ENCODE measurements at regions not wholly inside any gene's neighbourhood (a gene's known extent, or its start where the extent isn't known, plus 50 kb on each side); places are given as distances from the start of the nearest gene placed in this dataset.

DNA sequence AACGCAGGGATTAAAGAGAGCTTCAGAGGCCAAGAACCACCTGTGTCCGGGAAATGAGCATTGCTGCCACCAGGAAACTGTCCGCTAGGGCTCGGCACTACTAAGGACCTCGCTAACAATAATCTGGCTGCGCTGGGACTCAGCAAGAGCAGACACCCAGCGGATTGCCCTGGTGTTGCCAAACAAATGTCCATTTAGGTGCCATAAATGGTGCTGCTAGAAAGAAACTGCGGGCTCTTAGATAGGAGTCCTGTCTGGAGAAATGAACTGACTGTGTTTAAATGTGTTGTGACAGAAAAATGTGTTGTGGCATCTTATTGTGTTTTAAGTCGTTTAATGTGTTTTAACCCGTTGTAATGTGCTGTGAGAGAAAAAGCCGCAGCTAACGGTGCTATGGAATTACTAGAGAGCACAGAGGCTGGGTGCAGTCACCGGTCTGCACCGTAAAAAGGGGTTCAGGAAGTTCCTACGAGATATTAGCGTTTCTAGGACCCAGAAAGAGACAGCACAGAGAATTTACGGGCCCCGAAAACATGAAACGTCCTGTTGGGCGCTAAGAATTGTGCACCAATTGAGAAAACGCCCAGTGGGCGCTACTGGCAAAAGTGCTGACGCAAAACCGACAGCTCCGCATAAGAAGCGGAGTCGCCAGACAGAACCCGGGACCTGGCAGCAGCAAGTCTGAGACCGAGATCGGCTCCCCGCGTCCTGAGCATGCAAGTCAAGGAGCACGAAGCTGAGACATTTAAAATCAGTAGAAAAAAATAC, 90.6 kb downstream of the ANXA2R start:
- DNase-seq (ENCODE audit: extremely low read depth in 1 of 4, low spot score in 3 of 4), result no peak
- no peak overlapping the region for H3K4me3 ChIP-seq
- 83% methylated on average over 33 of the region's 33 CpGs for WGBS (ENCODE audit: insufficient coverage, low coverage, missing lambda C conversion rate)
- H3K9me1 ChIP-seq (ENCODE audit: control insufficient read depth, insufficient read depth, low read length), result no peaks in the 10 kb centered on the region
- in situ Hi-C loops (cut with MboI) (no loop called here), intact Hi-C loops (cut with micrococcal nuclease) (no loop called here)
- H3K79me2 ChIP-seq (ENCODE audit: control insufficient read depth, insufficient read depth, low read length), result no peaks in the 10 kb centered on the region
- no peaks in the 10 kb centered on the region for H3K36me3 ChIP-seq (ENCODE audit: control insufficient read depth, insufficient read depth, low read length)
- no peaks in the 10 kb centered on the region for H4K20me1 ChIP-seq (replicated peaks; ENCODE audit: control insufficient read depth, insufficient read depth, low read length)
- FAIRE-seq, result peak; percentile 46
- H2AFZ ChIP-seq (ENCODE audit: low read depth, low read length), result no peak overlapping the region
- peaks cover 0 to 9% of the 10 kb centered on the region in 2 experiments; a peak in 2 of 5 replicates for H3K4me1 ChIP-seq (replicated peaks in 1 of 2; ENCODE audit: control insufficient read depth in 2 of 2, insufficient read depth in 2 of 2, low read length in 2 of 2)
- no peak for ATAC-seq
- CTCF ChIA-PET (ENCODE audit: low intra/inter-chr PET ratio), result no interaction called here
- no TSS peak for BruUV-seq (replicated peaks)
- H3K27ac ChIP-seq (ENCODE audit: extremely low read depth, low read depth, low read length), result no peak overlapping the region
- H3K9ac ChIP-seq (ENCODE audit: insufficient read depth in 1 of 2, low read depth in 2 of 2, low read length in 2 of 2), result no peak overlapping the region
- no peak overlapping the region for H3K4me2 ChIP-seq (ENCODE audit: insufficient read depth, low read length)
- POLR2A ChIA-PET, result interaction anchor here (1.2 kb wide), 1 partner anchor 144 kb away, joined by 4 read pairs; no protein-coding TSS in a partner anchor
- peaks cover 16% of the 10 kb centered on the region; the same call in 1 of the 2 replicates for H3K9me3 ChIP-seq (replicated peaks; ENCODE audit: control insufficient read depth, insufficient read depth, low read depth, low read length)
- H3K27me3 ChIP-seq (ENCODE audit: control insufficient read depth in 2 of 2, insufficient read depth in 2 of 2, low read length in 2 of 2), result no peaks in the 10 kb centered on the region
- no peak for TF ChIP-seq RAD51 (IDR thresholded peaks at IDR 0.05; ENCODE audit: borderline replicate concordance, low read depth)
- no peak for TF ChIP-seq ZSCAN32 (CRISPR knock-in tag; IDR thresholded peaks at IDR 0.05)
- TF ChIP-seq TFAM (CRISPR knock-in tag; conservative IDR thresholded peaks at IDR 0.05), result no peak
- no peak for TF ChIP-seq BACH1 (tag; IDR thresholded peaks at IDR 0.05)
- TF ChIP-seq KLF10 (CRISPR knock-in tag; IDR thresholded peaks at IDR 0.05), result no peak
- TF ChIP-seq CHCHD3 (CRISPR knock-in tag; IDR thresholded peaks at IDR 0.05), result no peak
- TF ChIP-seq, protein P1, sequence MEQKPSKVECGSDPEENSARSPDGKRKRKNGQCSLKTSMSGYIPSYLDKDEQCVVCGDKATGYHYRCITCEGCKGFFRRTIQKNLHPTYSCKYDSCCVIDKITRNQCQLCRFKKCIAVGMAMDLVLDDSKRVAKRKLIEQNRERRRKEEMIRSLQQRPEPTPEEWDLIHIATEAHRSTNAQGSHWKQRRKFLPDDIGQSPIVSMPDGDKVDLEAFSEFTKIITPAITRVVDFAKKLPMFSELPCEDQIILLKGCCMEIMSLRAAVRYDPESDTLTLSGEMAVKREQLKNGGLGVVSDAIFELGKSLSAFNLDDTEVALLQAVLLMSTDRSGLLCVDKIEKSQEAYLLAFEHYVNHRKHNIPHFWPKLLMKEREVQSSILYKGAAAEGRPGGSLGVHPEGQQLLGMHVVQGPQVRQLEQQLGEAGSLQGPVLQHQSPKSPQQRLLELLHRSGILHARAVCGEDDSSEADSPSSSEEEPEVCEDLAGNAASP (IDR thresholded peaks at IDR 0.05), result no peak
- TF ChIP-seq SMAD1 (IDR thresholded peaks at IDR 0.05; ENCODE audit: low read depth, low read length, partially characterized antibody), result no peak
- no peak for TF ChIP-seq TARDBP (IDR thresholded peaks at IDR 0.05)
- TF ChIP-seq, protein P2, sequence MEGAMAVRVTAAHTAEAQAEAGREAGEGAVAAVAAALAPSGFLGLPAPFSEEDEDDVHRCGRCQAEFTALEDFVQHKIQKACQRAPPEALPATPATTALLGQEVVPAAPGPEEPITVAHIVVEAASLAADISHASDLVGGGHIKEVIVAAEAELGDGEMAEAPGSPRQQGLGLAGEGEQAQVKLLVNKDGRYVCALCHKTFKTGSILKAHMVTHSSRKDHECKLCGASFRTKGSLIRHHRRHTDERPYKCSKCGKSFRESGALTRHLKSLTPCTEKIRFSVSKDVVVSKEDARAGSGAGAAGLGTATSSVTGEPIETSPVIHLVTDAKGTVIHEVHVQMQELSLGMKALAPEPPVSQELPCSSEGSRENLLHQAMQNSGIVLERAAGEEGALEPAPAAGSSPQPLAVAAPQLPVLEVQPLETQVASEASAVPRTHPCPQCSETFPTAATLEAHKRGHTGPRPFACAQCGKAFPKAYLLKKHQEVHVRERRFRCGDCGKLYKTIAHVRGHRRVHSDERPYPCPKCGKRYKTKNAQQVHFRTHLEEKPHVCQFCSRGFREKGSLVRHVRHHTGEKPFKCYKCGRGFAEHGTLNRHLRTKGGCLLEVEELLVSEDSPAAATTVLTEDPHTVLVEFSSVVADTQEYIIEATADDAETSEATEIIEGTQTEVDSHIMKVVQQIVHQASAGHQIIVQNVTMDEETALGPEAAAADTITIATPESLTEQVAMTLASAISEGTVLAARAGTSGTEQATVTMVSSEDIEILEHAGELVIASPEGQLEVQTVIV (CRISPR knock-in tag; IDR thresholded peaks at IDR 0.05; ENCODE audit: borderline replicate concordance), result no peak
- no peak for TF ChIP-seq KAT8 (IDR thresholded peaks at IDR 0.05; ENCODE audit: low read depth)
- no peak for TF ChIP-seq TBP (optimal IDR thresholded peaks at IDR 0.05; ENCODE audit: low read depth, low read length)

Data from K562 (cell line).